ENCODE measurements at regions not wholly inside any gene's neighbourhood (a gene's known extent, or its start where the extent isn't known, plus 50 kb on each side); places are given as distances from the start of the nearest gene placed in this dataset.

DNA sequence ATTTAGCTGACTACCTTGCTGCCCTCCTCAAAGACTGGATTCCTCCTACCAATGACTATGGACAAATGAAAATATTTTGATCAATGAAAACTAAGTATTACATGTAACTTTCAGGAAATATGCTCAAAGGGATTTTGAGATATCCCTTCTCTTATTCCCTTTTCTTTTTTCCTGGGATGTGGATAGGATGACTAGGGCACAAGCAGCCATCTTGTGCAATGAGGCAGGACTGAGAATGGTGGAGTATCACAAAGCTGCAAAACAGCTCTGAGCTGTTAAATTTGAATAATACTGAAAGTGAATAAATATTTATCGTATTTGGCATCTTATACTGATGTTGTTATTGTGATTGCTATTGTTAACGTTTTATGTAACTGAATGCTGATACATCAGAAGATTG is 333.1 kb upstream of the NUDT12 start:
- no peak overlapping the region for H3K4me3 ChIP-seq (ENCODE audit: low read depth, low read length)
- DNase-seq (ENCODE audit: low read depth): no peak
- TF ChIP-seq, protein P1, sequence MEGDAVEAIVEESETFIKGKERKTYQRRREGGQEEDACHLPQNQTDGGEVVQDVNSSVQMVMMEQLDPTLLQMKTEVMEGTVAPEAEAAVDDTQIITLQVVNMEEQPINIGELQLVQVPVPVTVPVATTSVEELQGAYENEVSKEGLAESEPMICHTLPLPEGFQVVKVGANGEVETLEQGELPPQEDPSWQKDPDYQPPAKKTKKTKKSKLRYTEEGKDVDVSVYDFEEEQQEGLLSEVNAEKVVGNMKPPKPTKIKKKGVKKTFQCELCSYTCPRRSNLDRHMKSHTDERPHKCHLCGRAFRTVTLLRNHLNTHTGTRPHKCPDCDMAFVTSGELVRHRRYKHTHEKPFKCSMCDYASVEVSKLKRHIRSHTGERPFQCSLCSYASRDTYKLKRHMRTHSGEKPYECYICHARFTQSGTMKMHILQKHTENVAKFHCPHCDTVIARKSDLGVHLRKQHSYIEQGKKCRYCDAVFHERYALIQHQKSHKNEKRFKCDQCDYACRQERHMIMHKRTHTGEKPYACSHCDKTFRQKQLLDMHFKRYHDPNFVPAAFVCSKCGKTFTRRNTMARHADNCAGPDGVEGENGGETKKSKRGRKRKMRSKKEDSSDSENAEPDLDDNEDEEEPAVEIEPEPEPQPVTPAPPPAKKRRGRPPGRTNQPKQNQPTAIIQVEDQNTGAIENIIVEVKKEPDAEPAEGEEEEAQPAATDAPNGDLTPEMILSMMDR (IDR thresholded peaks at IDR 0.05; ENCODE audit: low read depth, low read length, missing control alignments): no peak

DNA sequence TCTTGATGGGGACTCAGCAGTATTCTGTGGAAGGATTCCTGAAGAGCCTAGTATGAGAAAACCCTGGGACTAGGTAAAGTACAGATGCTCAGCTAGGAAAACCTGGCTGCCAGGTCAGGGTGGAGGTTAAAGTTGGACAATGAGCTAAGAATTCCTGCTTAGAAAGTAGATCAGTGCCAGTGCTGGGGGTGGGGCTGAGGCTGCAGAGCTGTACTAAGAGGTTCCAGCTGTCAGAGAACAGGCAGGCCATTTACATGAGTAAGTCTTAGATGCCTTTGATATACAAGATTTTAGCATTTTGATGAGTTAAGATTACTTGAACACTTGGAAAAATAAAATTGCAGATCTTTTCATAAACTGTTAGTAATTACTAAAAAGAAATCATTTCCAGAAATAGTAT is 332.3 kb upstream of the NUDT12 start:
- DNase-seq (ENCODE audit: low read depth): no peak
- no peak overlapping the region for H3K4me3 ChIP-seq (ENCODE audit: low read depth, low read length)
- TF ChIP-seq, protein P1 (IDR thresholded peaks at IDR 0.05; ENCODE audit: low read depth, low read length, missing control alignments): no peak

DNA sequence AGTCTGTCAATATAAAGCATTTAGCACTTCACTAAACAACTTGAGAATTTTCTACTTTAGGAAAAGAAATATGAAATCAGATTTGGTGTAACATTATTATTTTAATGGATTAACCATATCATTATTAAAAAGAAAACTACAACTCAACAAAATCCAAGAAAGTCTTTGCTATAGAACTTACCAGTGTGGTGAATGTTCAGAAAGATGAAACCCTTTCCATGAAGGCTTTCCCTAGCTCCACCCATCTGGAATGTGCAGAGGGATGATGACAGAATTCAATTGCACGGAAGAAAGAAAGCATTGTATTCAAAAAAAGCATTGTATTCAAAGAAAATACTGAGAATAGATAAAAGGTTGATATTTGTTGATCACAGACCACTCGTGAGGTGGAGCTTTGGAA is 328.6 kb upstream of the NUDT12 start:
- no peak overlapping the region for H3K4me3 ChIP-seq (ENCODE audit: low read depth, low read length)
- TF ChIP-seq, protein P1 (IDR thresholded peaks at IDR 0.05; ENCODE audit: low read depth, low read length, missing control alignments): no peak
- DNase-seq (ENCODE audit: low read depth): no peak

DNA sequence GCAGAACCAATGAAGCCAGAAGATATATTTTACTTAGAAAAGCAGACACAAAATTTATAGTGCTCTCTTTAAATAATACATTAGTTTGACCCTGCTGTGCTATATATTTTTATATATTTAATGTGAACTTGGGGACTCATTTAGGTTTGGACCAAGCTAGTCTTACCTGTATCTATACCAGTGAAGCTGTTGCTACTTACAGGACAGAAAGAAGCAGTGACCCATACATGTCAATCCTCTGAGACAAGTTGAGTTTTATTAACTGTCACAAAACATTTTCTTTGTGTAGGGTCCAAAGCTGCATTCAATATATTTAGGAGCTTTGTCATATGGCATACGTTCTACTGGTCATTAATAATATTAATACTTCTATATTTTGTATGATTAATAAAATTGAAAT is 327.7 kb upstream of the NUDT12 start:
- TF ChIP-seq, protein P1 (IDR thresholded peaks at IDR 0.05; ENCODE audit: low read depth, low read length, missing control alignments): no peak
- H3K4me3 ChIP-seq (ENCODE audit: low read depth, low read length): no peak overlapping the region
- no peak for DNase-seq (ENCODE audit: low read depth)

DNA sequence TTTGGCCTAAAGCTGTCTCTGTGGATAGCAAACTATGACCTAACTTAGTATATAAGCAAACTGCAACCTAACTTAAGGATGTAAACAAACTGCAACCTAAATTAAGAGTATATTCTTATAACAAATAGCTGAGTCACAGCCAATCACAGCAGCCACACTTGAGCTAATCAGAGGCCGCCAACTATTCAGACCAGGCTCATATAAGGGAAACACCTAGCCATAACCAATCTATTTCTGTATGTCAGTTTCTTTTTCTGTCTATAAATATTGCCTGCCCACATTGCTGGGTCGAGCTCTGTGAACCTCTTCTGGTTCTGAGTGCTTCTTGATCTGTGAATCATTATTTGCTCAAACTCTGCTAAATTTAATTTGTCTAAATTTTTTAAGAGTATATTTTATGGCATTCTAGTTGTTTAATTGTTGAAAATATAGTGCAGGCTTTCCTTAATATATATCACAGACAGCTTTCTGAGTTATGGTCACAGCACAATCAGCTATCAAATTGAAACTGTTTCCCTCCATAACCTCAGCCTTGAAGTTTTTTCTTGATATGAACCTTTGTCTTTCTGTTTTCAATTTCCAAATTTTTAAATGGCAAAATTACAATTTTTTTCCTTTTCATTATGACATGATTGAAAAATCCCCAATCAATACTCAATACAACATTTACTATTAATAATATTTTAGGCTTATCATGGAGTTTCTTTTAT is 327.1 kb upstream of the NUDT12 start:
- TF ChIP-seq, protein P1 (IDR thresholded peaks at IDR 0.05; ENCODE audit: low read depth, low read length, missing control alignments): no peak
- peak; percentile 7 for DNase-seq (ENCODE audit: low read depth)
- H3K4me3 ChIP-seq (ENCODE audit: low read depth, low read length): no peak overlapping the region

DNA sequence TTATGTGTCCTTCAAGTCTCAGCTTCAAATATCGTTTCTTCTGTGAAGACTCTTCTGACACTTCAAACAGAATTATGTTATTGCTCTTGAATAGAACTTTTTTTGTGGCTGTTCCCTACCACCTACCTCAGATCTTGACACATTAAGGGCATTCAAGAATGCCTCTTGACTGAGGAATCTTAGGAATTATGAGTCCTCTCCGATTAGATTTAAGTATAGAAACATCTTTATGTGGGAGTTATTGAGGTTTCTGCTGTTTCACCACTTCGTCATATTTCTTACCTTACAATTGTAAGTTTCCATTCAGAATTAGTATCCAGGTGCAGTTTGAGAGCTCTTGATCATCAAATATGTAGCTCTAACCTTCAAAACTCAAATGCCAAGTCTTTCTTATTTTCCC is 324.2 kb upstream of the NUDT12 start:
- H3K4me3 ChIP-seq (ENCODE audit: low read depth, low read length): no peak overlapping the region
- TF ChIP-seq, protein P1 (IDR thresholded peaks at IDR 0.05; ENCODE audit: low read depth, low read length, missing control alignments): no peak
- DNase-seq (ENCODE audit: low read depth): no peak

DNA sequence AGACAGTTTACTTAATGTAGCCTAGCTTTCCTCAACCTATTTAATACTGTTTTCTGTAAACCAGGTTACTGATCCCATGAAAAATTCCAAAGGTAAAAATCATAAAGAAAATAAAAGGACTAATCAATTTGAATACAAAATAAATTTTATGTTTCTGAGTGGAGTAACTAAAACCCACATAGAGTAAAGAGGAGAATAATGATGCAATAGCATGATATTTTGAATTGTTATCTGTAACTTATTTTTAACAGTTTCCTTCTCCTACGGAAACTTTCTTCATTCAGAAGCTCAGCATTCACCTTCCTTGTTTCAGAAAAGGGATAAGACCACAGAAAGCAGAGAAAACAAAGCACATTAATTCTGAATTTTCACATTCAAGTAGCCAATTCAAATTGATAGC is 320.6 kb upstream of the NUDT12 start:
- TF ChIP-seq, protein P1 (IDR thresholded peaks at IDR 0.05; ENCODE audit: low read depth, low read length, missing control alignments): no peak
- H3K4me3 ChIP-seq (ENCODE audit: low read depth, low read length): no peak overlapping the region

More for the DNA sequence above, 320.6 kb upstream of the NUDT12 start:
- no peak for DNase-seq (ENCODE audit: low read depth)

All from GM12864 (cell line).